Esophagus squamous epithelium (tissue), 4 donors: ENCODE measurements at regions not wholly inside any gene's neighbourhood (a gene's known extent, or its start where the extent isn't known, plus 50 kb on each side); places are given as distances from the start of the nearest gene placed in this dataset.

Experiments used
- CTCF ChIP-seq, 6 experiments: fragments of 450-650 bp in 4 of 6; fragments of 200-600 bp in 2 of 6; sonication (generic) in 2 of 6; IDR thresholded peaks; one replicate each; pipeline ENCODE4 v1.5.1; 2016 to 2019; ENCODE audit warnings: antibody characterized with exemption in 6 of 6, mild to moderate bottlenecking in 4 of 6, moderate library complexity in 4 of 6
- POLR2A ChIP-seq, 4 donors: fragments of 450-650 bp; IDR thresholded peaks; one replicate each; pipeline ENCODE4 v1.6.1; 2017; ENCODE audit warnings: antibody characterized with exemption in 4 of 4, mild to moderate bottlenecking in 4 of 4, moderate library complexity in 3 of 4

DNA sequence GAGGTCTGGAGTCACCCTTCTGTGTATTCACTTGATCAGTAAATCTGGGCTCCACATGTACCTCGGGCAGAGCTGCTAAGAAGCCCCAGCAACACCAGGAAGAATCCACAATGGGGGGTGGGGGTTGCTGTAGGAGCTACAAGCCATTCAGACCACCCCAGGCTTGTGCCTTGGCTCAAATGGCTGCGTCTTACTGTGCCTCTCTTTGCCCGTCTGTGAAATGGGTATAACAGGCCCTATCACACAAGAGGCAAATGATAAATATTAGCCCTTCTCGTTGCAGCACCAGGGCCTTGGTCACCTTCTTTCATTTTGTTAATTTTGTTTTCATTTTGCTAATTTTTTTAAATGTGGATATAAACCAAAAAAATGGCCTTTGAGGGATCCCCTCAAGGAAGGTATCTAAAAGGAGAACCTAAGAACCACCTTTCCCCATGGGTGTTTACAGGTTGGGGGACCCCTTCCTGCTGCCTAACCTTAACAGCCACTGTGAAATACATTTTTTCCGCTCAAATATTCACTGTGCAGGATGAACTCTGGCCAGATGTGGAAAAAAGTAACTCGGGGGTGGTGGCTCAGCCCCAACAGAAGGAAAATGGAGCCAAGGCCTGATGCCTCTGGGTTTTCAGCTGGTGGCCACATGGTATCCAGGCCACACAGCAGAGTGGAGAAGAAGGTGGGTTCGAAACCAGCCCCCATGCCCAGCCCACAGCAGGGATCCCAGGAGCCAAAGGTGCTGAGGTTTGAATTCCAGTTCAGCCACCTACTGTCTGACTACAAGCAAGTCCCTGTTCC lies 284.0 kb downstream of the MN1 start:
- TF ChIP-seq CTCF (IDR thresholded peaks at IDR 0.05): no peak
- no peak for TF ChIP-seq POLR2A (IDR thresholded peaks at IDR 0.05)
